GM10248 (cell line): ENCODE measurements at regions not wholly inside any gene's neighbourhood (a gene's known extent, or its start where the extent isn't known, plus 50 kb on each side); places are given as distances from the start of the nearest gene placed in this dataset.

ENCODE experiments used
- CTCF ChIA-PET: fragments of 300-600 bp; sonication (Branson Sonifier 250); formaldehyde crosslinking; extraction: SDS; loops from one replicate; lab custom pipeline; 2021; ENCODE audit warnings: antibody characterized with exemption; lab: Yijun Ruan, JAX
- POLR2A ChIA-PET: fragments of 350-650 bp; sonication (Branson Sonifier 250); formaldehyde crosslinking; extraction: SDS; loops from one replicate; lab custom pipeline; 2020; ENCODE audit warnings: antibody characterized with exemption; lab: Yijun Ruan, JAX
- DNase-seq: peaks from one replicate; pipeline ENCODE4 v3.0.0; 2012; ENCODE audit errors: extremely low spot score
- CTCF ChIP-seq: IDR thresholded peaks from 2 replicates; pipeline ENCODE4 v1.5.1; 2012; ENCODE audit warnings: mild to moderate bottlenecking, low read depth; ENCODE audit errors: extremely low read depth, missing control alignments, control extremely low read depth

GRCh38 chr12:73465106-73465505 lies 1072.5 kb upstream of the ATXN7L3B start:
- POLR2A ChIA-PET = no interaction called here

GRCh38 chr12:73486256-73486655 lies 1051.4 kb upstream of the ATXN7L3B start:
- POLR2A ChIA-PET = no interaction called here
- no peak for TF ChIP-seq CTCF
- CTCF ChIA-PET = interaction anchor here (0.9 kb wide), 1 partner anchor 11 kb away, joined by 3 read pairs; no protein-coding TSS in a partner anchor

More at GRCh38 chr12:73465106-73465505, 1072.5 kb upstream of the ATXN7L3B start:
- CTCF ChIA-PET = no interaction called here
- DNase-seq = no peak
- TF ChIP-seq CTCF = no peak

GRCh38 chr12:73506611-73507010 lies 1031.0 kb upstream of the ATXN7L3B start:
- ChIA-PET CTCF (interaction anchor here (1.6 to 1.7 kb wide), 2 partner anchors 17 to 19 kb away, joined by 3 to 5 read pairs; no protein-coding TSS in a partner anchor), POLR2A (no interaction called here)
- TF ChIP-seq CTCF = no peak
- no peak for DNase-seq

More at GRCh38 chr12:73486256-73486655, 1051.4 kb upstream of the ATXN7L3B start:
- DNase-seq = no peak

- ChIA-PET POLR2A (no interaction called here), CTCF (interaction anchor here (1.0 to 1.9 kb wide), 2 partner anchors 9 to 18 kb away, joined by 4 to 6 read pairs; no protein-coding TSS in a partner anchor)
- DNase-seq = no peak
- TF ChIP-seq CTCF = no peak
These were observed 1023.0 kb upstream of the ATXN7L3B start for GRCh38 chr12:73514672-73515071.

- CTCF ChIA-PET = no interaction called here
- POLR2A ChIA-PET = no interaction called here
- no peak for DNase-seq
- no peak for TF ChIP-seq CTCF
These were observed 1019.8 kb upstream of the ATXN7L3B start for GRCh38 chr12:73517859-73518258.

- ChIA-PET POLR2A (no interaction called here), CTCF (no interaction called here)
- DNase-seq = no peak
- no peak for TF ChIP-seq CTCF
These were observed 1008.4 kb upstream of the ATXN7L3B start for GRCh38 chr12:73529231-73529630.

- no peak for TF ChIP-seq CTCF
- no peak for DNase-seq
- ChIA-PET POLR2A (no interaction called here), CTCF (no interaction called here)
These were observed 1007.7 kb upstream of the ATXN7L3B start for GRCh38 chr12:73529954-73530353.
